Peyer's patch (tissue), 4 donors: ENCODE measurements at regions not wholly inside any gene's neighbourhood (a gene's known extent, or its start where the extent isn't known, plus 50 kb on each side); places are given as distances from the start of the nearest gene placed in this dataset.

Experiments used
- POLR2A ChIP-seq, 2 donors: fragments of 450-650 bp; IDR thresholded peaks; one replicate each; pipeline ENCODE4 v1.5.1; 2017; ENCODE audit warnings: antibody characterized with exemption in 2 of 2, mild to moderate bottlenecking in 2 of 2, moderate library complexity in 2 of 2
- TF ChIP-seq, protein P1 (sequence below), 6 experiments: fragments of 450-650 bp in 4 of 6; fragments of 200-600 bp in 2 of 6; sonication (generic) in 1 of 6; IDR thresholded peaks; one replicate each; pipeline ENCODE4 v1.5.1; 2017 to 2019; ENCODE audit warnings: antibody characterized with exemption in 6 of 6, mild to moderate bottlenecking in 3 of 6, moderate library complexity in 1 of 6

- TF ChIP-seq, protein P1, sequence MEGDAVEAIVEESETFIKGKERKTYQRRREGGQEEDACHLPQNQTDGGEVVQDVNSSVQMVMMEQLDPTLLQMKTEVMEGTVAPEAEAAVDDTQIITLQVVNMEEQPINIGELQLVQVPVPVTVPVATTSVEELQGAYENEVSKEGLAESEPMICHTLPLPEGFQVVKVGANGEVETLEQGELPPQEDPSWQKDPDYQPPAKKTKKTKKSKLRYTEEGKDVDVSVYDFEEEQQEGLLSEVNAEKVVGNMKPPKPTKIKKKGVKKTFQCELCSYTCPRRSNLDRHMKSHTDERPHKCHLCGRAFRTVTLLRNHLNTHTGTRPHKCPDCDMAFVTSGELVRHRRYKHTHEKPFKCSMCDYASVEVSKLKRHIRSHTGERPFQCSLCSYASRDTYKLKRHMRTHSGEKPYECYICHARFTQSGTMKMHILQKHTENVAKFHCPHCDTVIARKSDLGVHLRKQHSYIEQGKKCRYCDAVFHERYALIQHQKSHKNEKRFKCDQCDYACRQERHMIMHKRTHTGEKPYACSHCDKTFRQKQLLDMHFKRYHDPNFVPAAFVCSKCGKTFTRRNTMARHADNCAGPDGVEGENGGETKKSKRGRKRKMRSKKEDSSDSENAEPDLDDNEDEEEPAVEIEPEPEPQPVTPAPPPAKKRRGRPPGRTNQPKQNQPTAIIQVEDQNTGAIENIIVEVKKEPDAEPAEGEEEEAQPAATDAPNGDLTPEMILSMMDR (IDR thresholded peaks at IDR 0.05), result no peak
- no peak for TF ChIP-seq POLR2A (IDR thresholded peaks at IDR 0.05)
These were observed 297.1 kb upstream of the RIMS1 start for GRCh38 chr6:71589254-71589653.
